Aorta (tissue), 5 donors: ENCODE measurements at regions not wholly inside any gene's neighbourhood (a gene's known extent, or its start where the extent isn't known, plus 50 kb on each side); places are given as distances from the start of the nearest gene placed in this dataset.
A peak's percentile ranks its signal among the peaks of the same experiment; 100 is the strongest.
"Not testable (repeated sequence)": the region's sequence is repeated elsewhere in the genome, so short reads cannot be mapped to it uniquely, and the experiment has no call there.

Experiments
- ATAC-seq: fragments of 200-7000 bp; cut with Tn5 transposase; one replicate; pipeline ENCODE4 v1.9.1; 2022; ENCODE audit warnings: moderate library complexity; ENCODE audit not compliant: low FRiP score
- DNase-seq, 2 donors: peaks; one replicate each; pipeline ENCODE4 v3.0.0-alpha.2; 2020
- H3K27ac ChIP-seq, 2 donors: one replicate each; pipeline ENCODE4 v1.5.1; 2013; ENCODE audit warnings: low read length in 2 of 2, mild to moderate bottlenecking in 2 of 2, moderate library complexity in 2 of 2, control low read depth in 1 of 2, inconsistent platforms in 1 of 2, low read depth in 1 of 2
- H3K27me3 ChIP-seq, 2 donors: one replicate each; pipeline ENCODE4 v1.6.1; 2013; ENCODE audit warnings: control low read depth in 1 of 2, low read length in 1 of 2, mild to moderate bottlenecking in 1 of 2, moderate library complexity in 1 of 2; ENCODE audit not compliant: insufficient read depth in 2 of 2, control insufficient read depth in 1 of 2
- H3K36me3 ChIP-seq, 2 donors: one replicate each; pipeline ENCODE4 v1.6.1; 2013; ENCODE audit warnings: control low read depth in 1 of 2, low read length in 1 of 2, mild to moderate bottlenecking in 1 of 2; ENCODE audit not compliant: insufficient read depth in 2 of 2, control insufficient read depth in 1 of 2
- H3K4me1 ChIP-seq, 2 donors: one replicate each; pipeline ENCODE4 v1.6.1; 2013; ENCODE audit warnings: low read length in 2 of 2, control low read depth in 1 of 2, mild to moderate bottlenecking in 1 of 2, moderate library complexity in 1 of 2; ENCODE audit not compliant: insufficient read depth in 2 of 2, control insufficient read depth in 1 of 2
- H3K4me3 ChIP-seq, 2 donors: one replicate each; pipeline ENCODE4 v1.5.1; 2013; ENCODE audit warnings: low read length in 2 of 2, control low read depth in 1 of 2, mild to moderate bottlenecking in 1 of 2
- H3K9me3 ChIP-seq: one replicate; pipeline ENCODE4 v1.6.1; 2013; ENCODE audit warnings: mild to moderate bottlenecking, low read length; ENCODE audit not compliant: control insufficient read depth
- WGBS, 2 donors: extraction: QIAGEN DNeasy Blood & Tissue Kit; methylation state at CpG; one replicate each; pipeline ENCODE4 v1.1.7; 2013; 5-methylcytosine and 5-hydroxymethylcytosine counted together
- intact Hi-C, 2 donors: fragments of 100-400 bp; cut with DNase I; formaldehyde crosslinking; loops; one replicate each; pipeline versions ENCODE4 v1.14.2 to v1.15.0; 2022
- donor health status: healthy with polysubstance abuse.
- donor health status: Bipolar disorder and iron deficiency.
- donor health status: DM: no; HTN: no; CAD: no.
- donor health status: DM: no; HTN: no; CAD: no.
- donor health status: DM: yes; HTN: yes; CAD: no.

DNA sequence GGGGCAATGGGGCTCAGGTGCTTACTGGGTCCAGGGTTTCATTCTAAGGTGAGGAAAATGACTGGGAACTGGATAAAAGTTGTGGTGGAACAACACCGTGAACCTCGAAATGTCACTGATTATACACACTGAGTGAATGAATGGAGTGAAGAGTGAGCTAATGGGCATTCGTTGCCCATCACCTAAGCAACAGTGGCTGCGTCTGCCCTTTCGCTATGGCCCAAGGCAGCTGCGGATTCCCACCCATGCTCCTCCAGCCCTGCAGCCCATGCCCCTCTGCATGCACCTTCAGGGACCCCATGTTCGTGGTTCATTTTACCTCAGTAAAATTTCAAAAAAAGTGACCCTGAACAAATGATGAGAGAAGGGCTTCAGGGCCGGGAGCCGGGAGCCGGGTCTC lies 196.3 kb downstream of the CTTN start:
- Histone ChIP-seq H3K27ac (no peak overlapping the region), H3K4me1 (no peaks in the 10 kb centered on the region), H3K36me3 (no peaks in the 10 kb centered on the region), H3K9me3 (no peaks in the 10 kb centered on the region), H3K27me3 (no peaks in the 10 kb centered on the region), H3K4me3 (no peak overlapping the region)
- 80 to 85% methylated on average over 10 of the region's 10 CpGs for WGBS, 2 donors
- intact Hi-C loops = no loop called here
- DNase-seq = no peak
- no peak for ATAC-seq

DNA sequence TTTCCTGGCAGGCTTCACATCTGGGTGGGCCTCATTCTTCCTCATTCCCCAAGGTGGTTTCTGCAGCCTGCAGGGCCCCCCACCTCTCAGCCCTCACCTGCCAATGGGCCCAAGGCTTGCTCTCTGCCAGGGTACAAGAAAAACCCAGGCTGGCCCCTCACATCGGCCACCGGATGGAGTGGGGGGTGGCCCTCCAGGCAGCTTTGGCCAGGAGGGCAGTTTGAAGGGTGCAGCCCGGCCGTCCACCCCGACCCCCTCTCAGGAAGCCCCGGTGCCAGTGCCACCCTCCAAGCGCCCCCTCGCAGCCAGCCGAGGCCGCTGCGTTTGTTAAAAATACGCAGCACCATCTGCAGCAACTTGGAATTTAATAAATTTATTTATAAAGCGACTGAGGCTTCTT lies 196.7 kb downstream of the CTTN start:
- intact Hi-C loops = no loop called here
- H3K36me3 ChIP-seq = no peaks in the 10 kb centered on the region
- H3K9me3 ChIP-seq = no peaks in the 10 kb centered on the region
- no peak for DNase-seq
- no peaks in the 10 kb centered on the region for H3K27me3 ChIP-seq
- no peak overlapping the region for H3K27ac ChIP-seq
- no peak overlapping the region for H3K4me3 ChIP-seq
- 83 to 87% methylated on average over 13 of the region's 13 CpGs for WGBS, 2 donors
- no peaks in the 10 kb centered on the region for H3K4me1 ChIP-seq
- no peak for ATAC-seq

DNA sequence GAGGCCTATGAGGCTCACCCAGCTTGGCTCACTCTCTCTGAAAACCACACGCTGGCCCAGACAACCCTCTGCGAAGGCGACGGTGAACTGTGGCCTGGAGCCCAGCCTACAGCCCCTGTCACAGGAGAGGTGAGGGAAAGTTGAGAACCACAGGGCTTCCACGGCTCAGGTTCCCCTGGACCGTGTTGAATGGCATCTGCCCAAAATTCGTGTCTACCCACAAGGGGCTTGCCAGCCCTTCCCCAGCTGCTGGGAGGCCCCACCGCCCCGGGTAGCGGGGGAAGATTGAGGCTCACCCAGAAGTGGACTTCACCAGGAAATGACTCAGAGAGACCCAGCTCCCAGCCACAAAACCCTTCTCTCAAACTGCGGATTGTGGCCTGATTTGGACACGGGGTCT lies 197.1 kb downstream of the CTTN start:
- Histone ChIP-seq H3K36me3 (no peaks in the 10 kb centered on the region), H3K4me1 (no peaks in the 10 kb centered on the region), H3K27me3 (no peaks in the 10 kb centered on the region), H3K4me3 (no peak overlapping the region), H3K9me3 (no peaks in the 10 kb centered on the region), H3K27ac (no peak overlapping the region)
- intact Hi-C loops = no loop called here
- no peak for DNase-seq
- WGBS, 2 donors = 55 to 57% methylated on average over 12 of the region's 12 CpGs
- no peak for ATAC-seq

DNA sequence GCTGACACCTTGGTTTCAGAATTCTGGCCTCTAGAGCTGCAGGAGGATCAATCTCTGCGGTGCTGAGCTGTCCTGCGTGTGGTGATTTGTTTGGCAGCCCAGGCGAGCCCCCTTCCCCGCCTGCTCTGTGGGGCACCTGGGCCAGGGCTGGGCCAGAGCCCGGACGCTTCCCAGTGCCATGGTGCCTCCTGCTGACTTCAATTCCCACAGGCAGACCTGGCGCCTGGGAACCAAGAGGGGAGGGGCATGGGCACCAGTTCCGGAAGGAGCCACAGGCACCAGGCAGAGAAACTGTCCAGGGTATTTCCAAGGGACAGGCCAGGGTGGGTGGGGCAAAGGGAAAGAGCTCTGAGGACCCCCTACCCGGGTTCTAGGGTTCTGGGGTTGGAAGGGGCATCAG lies 197.8 kb downstream of the CTTN start:
- no peaks in the 10 kb centered on the region for H3K27me3 ChIP-seq
- H3K36me3 ChIP-seq = no peaks in the 10 kb centered on the region
- no peak overlapping the region for H3K27ac ChIP-seq
- DNase-seq = no peak
- no peaks in the 10 kb centered on the region for H3K4me1 ChIP-seq
- 59 to 65% methylated on average over 9 of the region's 9 CpGs for WGBS, 2 donors
- H3K4me3 ChIP-seq = no peak overlapping the region
- H3K9me3 ChIP-seq = no peaks in the 10 kb centered on the region
- peak; percentile 23 for ATAC-seq
- intact Hi-C loops = no loop called here

DNA sequence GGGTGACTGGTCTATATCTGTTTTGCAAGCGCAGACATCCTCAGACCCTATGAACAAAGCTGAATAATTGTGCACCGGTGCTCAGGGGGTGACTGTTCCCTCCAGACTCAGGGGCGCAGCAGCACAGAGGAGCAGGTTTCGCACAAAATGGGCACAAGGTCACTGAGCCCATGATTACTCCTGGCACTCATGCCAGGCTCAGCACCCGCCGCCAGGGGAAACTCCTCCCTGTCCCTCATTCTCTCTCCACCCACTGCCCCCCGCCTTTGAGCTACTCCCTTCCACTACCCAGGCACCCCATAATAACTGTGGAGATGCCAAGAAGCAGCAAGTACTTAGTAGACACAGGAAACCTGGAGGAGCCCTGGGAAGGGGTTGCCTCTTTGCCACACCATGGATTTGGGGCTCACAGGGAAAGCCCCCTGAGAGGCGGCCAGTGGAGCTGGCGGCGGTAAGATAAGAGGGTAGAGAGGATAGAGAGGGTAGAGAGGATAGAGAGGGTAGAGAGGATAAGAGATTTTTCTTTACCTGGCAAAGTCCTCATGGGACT lies 198.8 kb downstream of the CTTN start:
- Histone ChIP-seq H3K4me3 (no peak overlapping the region), H3K36me3 (no peaks in the 10 kb centered on the region), H3K4me1 (no peaks in the 10 kb centered on the region), H3K27ac (no peak overlapping the region), H3K27me3 (no peaks in the 10 kb centered on the region), H3K9me3 (no peaks in the 10 kb centered on the region)
- no peak for ATAC-seq
- no peak for DNase-seq
- intact Hi-C loops = no loop called here
- WGBS, 2 donors = 88 to 90% methylated on average over 10 of the region's 10 CpGs

DNA sequence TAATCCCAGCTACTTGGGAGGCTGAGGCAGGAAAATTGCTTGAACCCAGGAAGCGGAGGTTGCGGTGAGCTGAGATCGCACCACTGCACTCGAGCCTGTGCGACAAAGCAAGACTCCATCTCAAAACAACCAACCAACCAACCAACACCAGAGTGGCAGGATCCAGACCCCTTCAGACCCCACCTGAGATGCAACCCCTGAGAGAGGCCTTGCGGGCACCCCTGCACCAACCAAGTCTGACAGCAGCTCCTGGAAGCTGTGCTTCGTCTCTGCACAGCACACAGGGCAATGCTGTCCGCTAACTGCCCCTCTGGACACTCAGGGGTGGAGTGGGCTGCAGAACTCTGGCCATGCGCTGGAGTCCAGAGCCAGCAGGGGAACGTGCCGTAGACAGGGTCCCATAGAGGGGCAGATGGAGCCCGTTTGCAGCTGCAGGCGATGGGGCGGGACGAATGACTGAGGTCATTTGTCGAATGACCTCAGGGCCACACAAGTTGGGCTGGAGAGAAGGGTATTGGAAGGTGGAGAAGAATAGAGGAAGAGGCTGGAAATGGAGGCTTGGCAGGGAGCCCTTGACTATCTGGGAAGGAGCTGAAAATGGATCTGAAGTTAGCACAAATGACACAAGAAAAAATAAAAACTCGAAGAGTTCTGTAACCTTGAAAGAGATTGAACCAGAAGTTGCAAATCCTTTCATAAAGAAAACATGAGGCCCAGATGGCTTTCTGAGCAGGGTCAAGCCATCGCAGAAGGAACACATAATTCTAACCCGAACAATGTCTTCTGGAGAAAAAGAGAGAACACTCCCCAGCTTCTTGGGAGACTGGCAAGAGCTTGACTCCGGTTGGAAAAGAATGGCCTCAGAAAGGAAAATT lies 199.7 kb downstream of the CTTN start:
- DNase-seq (no peak), ATAC-seq (no peak)
- no peak overlapping the region for H3K27ac ChIP-seq
- no peak overlapping the region for H3K4me3 ChIP-seq
- H3K27me3 ChIP-seq = no peaks in the 10 kb centered on the region
- WGBS, 2 donors = 57 to 61% methylated on average over 20 of the region's 20 CpGs
- no peaks in the 10 kb centered on the region for H3K4me1 ChIP-seq
- no peaks in the 10 kb centered on the region for H3K36me3 ChIP-seq
- H3K9me3 ChIP-seq = no peaks in the 10 kb centered on the region
- intact Hi-C loops = no loop called here

DNA sequence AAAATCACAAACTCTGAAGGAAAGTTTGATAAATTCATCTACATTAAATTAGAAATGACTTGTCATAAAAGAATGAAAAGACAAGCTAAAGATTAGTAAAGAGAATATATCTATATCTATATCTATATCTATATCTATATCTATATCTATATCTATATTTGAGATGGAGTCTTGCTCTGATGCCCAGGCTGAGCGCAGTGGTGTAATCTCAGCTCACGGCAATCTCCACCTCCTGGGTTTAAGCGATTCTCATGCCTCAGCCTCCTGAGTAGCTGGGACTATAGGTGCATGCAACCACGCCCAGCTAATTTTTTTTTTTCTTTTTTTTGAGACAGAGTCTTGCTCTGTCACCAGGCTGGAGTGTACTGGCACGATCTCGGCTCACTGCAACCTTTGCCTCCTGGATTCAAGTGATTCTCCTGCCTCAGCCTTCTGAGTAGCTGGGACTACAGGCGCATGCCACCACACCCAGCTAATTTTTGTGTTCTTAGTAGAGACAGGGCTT lies 202.6 kb downstream of the CTTN start:
- intact Hi-C loops, H3K4me3 ChIP-seq, H3K9me3 ChIP-seq, H3K27ac ChIP-seq, ATAC-seq, H3K36me3 ChIP-seq, H3K27me3 ChIP-seq, DNase-seq, H3K4me1 ChIP-seq: not testable (repeated sequence)
- WGBS, 2 donors = 84 to 86% methylated on average over 7 of the region's 7 CpGs

DNA sequence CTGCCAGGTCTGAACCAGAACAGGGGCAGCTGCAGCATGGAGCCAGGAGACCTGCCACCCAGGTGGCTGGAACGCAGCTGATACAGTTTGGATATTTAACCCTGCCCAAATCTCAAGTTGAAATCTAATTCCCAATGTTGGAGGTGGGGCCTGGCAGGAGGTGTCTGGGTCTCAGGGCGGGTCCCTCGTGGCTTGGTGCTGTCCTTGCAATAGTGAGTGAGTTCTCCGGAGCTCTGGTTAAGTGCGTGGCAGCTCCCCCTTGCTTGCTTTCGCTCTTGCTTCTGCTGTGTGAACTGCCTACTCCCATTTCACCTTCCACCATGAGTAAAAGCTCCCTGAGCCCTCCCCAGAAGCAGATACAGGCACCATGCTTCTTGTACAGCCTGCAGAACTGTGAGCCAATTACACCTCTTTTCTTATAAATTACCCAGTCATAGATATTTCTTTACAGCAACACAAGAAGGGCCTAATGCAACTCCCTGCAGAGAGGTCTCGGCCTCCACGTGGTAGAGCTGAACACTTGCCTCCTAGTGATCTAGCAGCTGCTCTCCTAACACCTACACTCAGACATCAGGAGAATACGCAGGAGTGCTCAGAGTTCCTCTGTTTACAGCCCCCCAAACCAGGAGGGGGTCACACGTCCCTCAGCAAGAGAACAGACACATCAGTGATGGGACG lies 203.7 kb downstream of the CTTN start:
- Histone ChIP-seq H3K36me3 (no peaks in the 10 kb centered on the region), H3K9me3 (no peaks in the 10 kb centered on the region), H3K27me3 (no peaks in the 10 kb centered on the region), H3K4me1 (no peaks in the 10 kb centered on the region), H3K4me3 (no peak overlapping the region), H3K27ac (no peak overlapping the region)
- ATAC-seq = no peak
- no peak for DNase-seq
- 52 to 60% methylated on average over 11 of the region's 11 CpGs for WGBS, 2 donors
- intact Hi-C loops = no loop called here
